HG03097 (cell line): ENCODE measurements at regions not wholly inside any gene's neighbourhood (a gene's known extent, or its start where the extent isn't known, plus 50 kb on each side); places are given as distances from the start of the nearest gene placed in this dataset.

Experiments used
- ATAC-seq: cut with Tn5 transposase; IDR thresholded peaks from one replicate; pipeline ENCODE4 v1.9.1; 2021; ENCODE audit not compliant: unreplicated experiment, low FRiP score

GRCh38 chr2:8193146-8193545 lies 488.7 kb upstream of the ID2 start:
- no peak for ATAC-seq

- ATAC-seq, result no peak
Measured at GRCh38 chr2:8193686-8194615, 487.9 kb upstream of the ID2 start.

- ATAC-seq, result no peak
Measured at GRCh38 chr2:8195784-8196183, 486.1 kb upstream of the ID2 start.

- no peak for ATAC-seq
Measured at GRCh38 chr2:8196316-8196715, 485.5 kb upstream of the ID2 start.

GRCh38 chr2:8197101-8197500 lies 484.8 kb upstream of the ID2 start:
- ATAC-seq, result no peak

- ATAC-seq, result no peak
Measured at GRCh38 chr2:8197825-8198224, 484.0 kb upstream of the ID2 start.

GRCh38 chr2:8198766-8199382 lies 483.0 kb upstream of the ID2 start:
- no peak for ATAC-seq

- no peak for ATAC-seq
Measured at GRCh38 chr2:8202132-8202531, 479.7 kb upstream of the ID2 start.

- ATAC-seq, result no peak
Measured at GRCh38 chr2:8203364-8203763, 478.5 kb upstream of the ID2 start.

GRCh38 chr2:8204711-8205110 lies 477.1 kb upstream of the ID2 start:
- no peak for ATAC-seq

- ATAC-seq, result no peak
Measured at GRCh38 chr2:8209494-8209893, 472.4 kb upstream of the ID2 start.

- ATAC-seq, result no peak
Measured at GRCh38 chr2:8211384-8211783, 470.5 kb upstream of the ID2 start.

GRCh38 chr2:8212239-8212638 lies 469.6 kb upstream of the ID2 start:
- no peak for ATAC-seq

GRCh38 chr2:8214036-8214615 lies 467.7 kb upstream of the ID2 start:
- no peak for ATAC-seq

GRCh38 chr2:8215159-8215863 lies 466.5 kb upstream of the ID2 start:
- ATAC-seq, result peak; percentile 88

- ATAC-seq, result no peak
Measured at GRCh38 chr2:8215982-8216381, 465.9 kb upstream of the ID2 start.

GRCh38 chr2:8216397-8216796 lies 465.5 kb upstream of the ID2 start:
- no peak for ATAC-seq

- ATAC-seq, result no peak
Measured at GRCh38 chr2:8217468-8218030, 464.3 kb upstream of the ID2 start.

- no peak for ATAC-seq
Measured at GRCh38 chr2:8219096-8219495, 462.8 kb upstream of the ID2 start.

GRCh38 chr2:8219631-8220355 lies 462.1 kb upstream of the ID2 start:
- ATAC-seq, result no peak
